Erythroblast (primary cell): ENCODE measurements at regions not wholly inside any gene's neighbourhood (a gene's known extent, or its start where the extent isn't known, plus 50 kb on each side); places are given as distances from the start of the nearest gene placed in this dataset.

Experiments
- GATA1 ChIP-seq: IDR thresholded peaks from 2 replicates; pipeline ENCODE4 v1.6.1; 2011; ENCODE audit warnings: low read depth, mild to moderate bottlenecking, control low read depth, low read length, moderate library complexity
- POLR2A ChIP-seq: IDR thresholded peaks from 2 replicates; pipeline ENCODE4 v1.6.1; 2011; ENCODE audit warnings: mild to moderate bottlenecking, low read length

- TF ChIP-seq POLR2A (no peak), GATA1 (no peak)
Observed at GRCh38 chr4:42267724-42268123, 115.3 kb upstream of the BEND4 start.
